UCSD-AML1 (cell line): ENCODE measurements at regions not wholly inside any gene's neighbourhood (a gene's known extent, or its start where the extent isn't known, plus 50 kb on each side); places are given as distances from the start of the nearest gene placed in this dataset.

Source experiments
- DNase-seq: peaks from one replicate; lab custom pipeline; 2025; ENCODE audit not compliant: unreplicated experiment; lab: John Stamatoyannopoulos, UW

GRCh38 chr3:194076475-194076874, 59.5 kb upstream of the HES1 start:
- no peak for DNase-seq

- DNase-seq = no peak
Observed at GRCh38 chr3:194077602-194078001, 58.3 kb upstream of the HES1 start.

GRCh38 chr3:194078045-194078821, 57.7 kb upstream of the HES1 start:
- no peak for DNase-seq

GRCh38 chr3:194079702-194080172, 56.2 kb upstream of the HES1 start:
- no peak for DNase-seq

- DNase-seq = no peak
Observed at GRCh38 chr3:194080436-194080835, 55.5 kb upstream of the HES1 start.

GRCh38 chr3:194080913-194081800, 54.8 kb upstream of the HES1 start:
- DNase-seq = no peak

- DNase-seq = no peak
Observed at GRCh38 chr3:194081826-194082225, 54.1 kb upstream of the HES1 start.

GRCh38 chr3:194082743-194083636, 53.0 kb upstream of the HES1 start:
- DNase-seq = peak; percentile 48

- no peak for DNase-seq
Observed at GRCh38 chr3:194083637-194084224, 52.2 kb upstream of the HES1 start.

GRCh38 chr3:194084284-194084683, 51.7 kb upstream of the HES1 start:
- DNase-seq = no peak
